Body of pancreas (tissue), 4 donors: ENCODE measurements at regions not wholly inside any gene's neighbourhood (a gene's known extent, or its start where the extent isn't known, plus 50 kb on each side); places are given as distances from the start of the nearest gene placed in this dataset.

ENCODE experiments used
- POLR2A ChIP-seq, 3 donors: fragments of 450-650 bp; IDR thresholded peaks; one replicate each; pipeline ENCODE4 v1.6.1; 2016; ENCODE audit warnings: antibody characterized with exemption in 3 of 3, mild to moderate bottlenecking in 2 of 3
- TF ChIP-seq, protein P1 (sequence below), 7 experiments: fragments of 450-650 bp in 4 of 7; fragments of 200-600 bp in 3 of 7; sonication (generic) in 3 of 7; IDR thresholded peaks; one replicate each; pipeline ENCODE4 v1.5.1; 2016 to 2019; ENCODE audit warnings: antibody characterized with exemption in 7 of 7

DNA sequence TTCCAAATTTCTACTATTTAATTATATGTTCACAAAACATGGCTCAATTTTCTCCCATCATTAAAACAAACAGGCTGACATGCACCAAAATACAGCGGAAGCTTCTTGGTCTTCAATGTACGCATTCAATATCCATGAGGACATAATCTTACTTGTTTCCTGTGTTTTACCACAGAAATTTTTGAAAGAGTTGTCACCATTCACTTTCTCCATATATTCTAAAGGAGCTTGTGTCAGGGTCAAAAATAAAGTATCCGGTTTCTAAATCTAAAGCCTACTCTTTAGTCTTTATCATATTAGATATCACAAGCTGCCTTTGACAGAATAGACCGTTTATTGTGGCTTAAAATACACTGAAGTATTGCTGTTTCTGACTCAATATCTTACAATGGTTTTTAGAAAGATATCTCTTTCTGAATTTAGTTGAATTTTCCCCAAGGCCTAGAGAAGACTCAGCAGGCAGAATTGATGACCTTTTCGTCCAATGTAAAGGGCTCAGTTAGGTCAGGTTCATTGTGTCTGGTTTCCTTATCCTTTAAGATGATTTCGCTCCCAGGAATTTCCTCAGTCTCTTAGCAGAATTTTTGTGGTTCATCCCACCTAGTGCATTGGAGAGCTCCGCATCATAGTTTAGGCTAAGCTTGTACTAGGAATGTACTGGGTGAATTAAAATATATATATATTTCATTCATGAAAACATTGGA lies 717.2 kb downstream of the NCAM2 start:
- TF ChIP-seq POLR2A (IDR thresholded peaks at IDR 0.05) = no peak
- TF ChIP-seq, protein P1, sequence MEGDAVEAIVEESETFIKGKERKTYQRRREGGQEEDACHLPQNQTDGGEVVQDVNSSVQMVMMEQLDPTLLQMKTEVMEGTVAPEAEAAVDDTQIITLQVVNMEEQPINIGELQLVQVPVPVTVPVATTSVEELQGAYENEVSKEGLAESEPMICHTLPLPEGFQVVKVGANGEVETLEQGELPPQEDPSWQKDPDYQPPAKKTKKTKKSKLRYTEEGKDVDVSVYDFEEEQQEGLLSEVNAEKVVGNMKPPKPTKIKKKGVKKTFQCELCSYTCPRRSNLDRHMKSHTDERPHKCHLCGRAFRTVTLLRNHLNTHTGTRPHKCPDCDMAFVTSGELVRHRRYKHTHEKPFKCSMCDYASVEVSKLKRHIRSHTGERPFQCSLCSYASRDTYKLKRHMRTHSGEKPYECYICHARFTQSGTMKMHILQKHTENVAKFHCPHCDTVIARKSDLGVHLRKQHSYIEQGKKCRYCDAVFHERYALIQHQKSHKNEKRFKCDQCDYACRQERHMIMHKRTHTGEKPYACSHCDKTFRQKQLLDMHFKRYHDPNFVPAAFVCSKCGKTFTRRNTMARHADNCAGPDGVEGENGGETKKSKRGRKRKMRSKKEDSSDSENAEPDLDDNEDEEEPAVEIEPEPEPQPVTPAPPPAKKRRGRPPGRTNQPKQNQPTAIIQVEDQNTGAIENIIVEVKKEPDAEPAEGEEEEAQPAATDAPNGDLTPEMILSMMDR (IDR thresholded peaks at IDR 0.05) = no peak
